Trophoblast cell (in vitro differentiated cells and primary cell): ENCODE measurements at regions not wholly inside any gene's neighbourhood (a gene's known extent, or its start where the extent isn't known, plus 50 kb on each side); places are given as distances from the start of the nearest gene placed in this dataset.
A peak's percentile ranks its signal among the peaks of the same experiment; 100 is the strongest.

Source experiments
- DNase-seq, 2 donors: peaks; one replicate each; pipeline ENCODE4 v3.0.0-alpha.2; 2016
- H2AFZ ChIP-seq: 2 replicates; pipeline ENCODE4 v1.6.1; 2013; ENCODE audit warnings: low read length, moderate library complexity, mild to moderate bottlenecking; ENCODE audit not compliant: insufficient read depth, poor library complexity
- H2AK5ac ChIP-seq: 2 replicates; pipeline ENCODE4 v1.6.1; 2013; ENCODE audit warnings: mild to moderate bottlenecking, low read length
- H2BK120ac ChIP-seq: 2 replicates; pipeline ENCODE4 v1.6.1; 2013; ENCODE audit warnings: low read length, mild to moderate bottlenecking, moderate library complexity; ENCODE audit not compliant: insufficient read depth, poor library complexity
- H2BK12ac ChIP-seq: 2 replicates; pipeline ENCODE4 v1.6.1; 2013; ENCODE audit warnings: mild to moderate bottlenecking, low read length, moderate library complexity
- H2BK5ac ChIP-seq: 2 replicates; pipeline ENCODE4 v1.6.1; 2013; ENCODE audit warnings: low read length, low read depth, moderate library complexity, mild to moderate bottlenecking; ENCODE audit not compliant: poor library complexity
- H3K14ac ChIP-seq: 2 replicates; pipeline ENCODE4 v1.6.1; 2013; ENCODE audit warnings: mild to moderate bottlenecking, low read length
- H3K18ac ChIP-seq: 2 replicates; pipeline ENCODE4 v1.6.1; 2013; ENCODE audit warnings: mild to moderate bottlenecking, low read length
- H3K23ac ChIP-seq: 2 replicates; pipeline ENCODE4 v1.6.1; 2013; ENCODE audit warnings: low read length
- H3K27ac ChIP-seq: 2 replicates; pipeline ENCODE4 v1.5.1; 2013; ENCODE audit warnings: low read depth, mild to moderate bottlenecking, inconsistent platforms, low read length, moderate library complexity
- H3K27me3 ChIP-seq: 2 replicates; pipeline ENCODE4 v1.6.1; 2013; ENCODE audit warnings: inconsistent platforms, mild to moderate bottlenecking, low read length, moderate library complexity; ENCODE audit not compliant: insufficient read depth
- H3K36me3 ChIP-seq, 2 experiments: 1 replicate in 1 of 2; 2 replicates in 1 of 2; pipeline ENCODE4 v1.6.1; 2013; ENCODE audit warnings: low read length in 2 of 2, mild to moderate bottlenecking in 2 of 2, moderate library complexity in 1 of 2; ENCODE audit not compliant: insufficient read depth in 2 of 2, control insufficient read depth in 1 of 2
- H3K4ac ChIP-seq: 2 replicates; pipeline ENCODE4 v1.6.1; 2013; ENCODE audit warnings: low read depth, mild to moderate bottlenecking, low read length, moderate library complexity
- H3K4me1 ChIP-seq, 2 experiments: 1 replicate in 1 of 2; 2 replicates in 1 of 2; pipeline ENCODE4 v1.6.1; 2013; ENCODE audit warnings: low read length in 2 of 2, mild to moderate bottlenecking in 2 of 2, moderate library complexity in 1 of 2; ENCODE audit not compliant: insufficient read depth in 2 of 2, control insufficient read depth in 1 of 2
- H3K4me2 ChIP-seq: 2 replicates; pipeline ENCODE4 v1.6.1; 2013; ENCODE audit warnings: inconsistent platforms, mild to moderate bottlenecking, low read length, moderate library complexity
- H3K4me3 ChIP-seq: 2 replicates; pipeline ENCODE4 v1.5.1; 2013; ENCODE audit warnings: mild to moderate bottlenecking, low read depth, low read length, inconsistent platforms
- H3K79me1 ChIP-seq: one replicate; pipeline ENCODE4 v1.6.1; 2013; ENCODE audit warnings: low read length
- H3K79me2 ChIP-seq: 2 replicates; pipeline ENCODE4 v1.6.1; 2013; ENCODE audit warnings: low read length, mild to moderate bottlenecking; ENCODE audit not compliant: control insufficient read depth, insufficient read depth, poor library complexity
- H3K9ac ChIP-seq: 2 replicates; pipeline ENCODE4 v1.6.1; 2013; ENCODE audit warnings: mild to moderate bottlenecking, low read length
- H3K9me3 ChIP-seq: 2 replicates; pipeline ENCODE4 v1.6.1; 2013; ENCODE audit warnings: low read depth, mild to moderate bottlenecking, control low read depth, inconsistent platforms, low read length; ENCODE audit not compliant: insufficient read depth
- H4K12ac ChIP-seq: 2 replicates; pipeline ENCODE4 v1.6.1; 2013; ENCODE audit warnings: low read depth, mild to moderate bottlenecking, low read length, moderate library complexity
- H4K8ac ChIP-seq: 2 replicates; pipeline ENCODE4 v1.6.1; 2013; ENCODE audit warnings: low read depth, mild to moderate bottlenecking, low read length, moderate library complexity
- H4K91ac ChIP-seq: one replicate; pipeline ENCODE4 v1.6.1; 2013; ENCODE audit warnings: low read depth, mild to moderate bottlenecking, low read length, moderate library complexity
- WGBS: extraction: QIAGEN DNeasy Blood & Tissue Kit; methylation state at CpG from one replicate; pipeline ENCODE4 v1.1.7; 2013; ENCODE audit warnings: missing lambda C conversion rate; ENCODE audit not compliant: insufficient read length, insufficient coverage; ENCODE audit errors: extremely low coverage; 5-methylcytosine and 5-hydroxymethylcytosine counted together

- Histone ChIP-seq H3K4me2 (no peak overlapping the region), H2BK120ac (no peak overlapping the region), H2BK12ac (no peak overlapping the region), H3K27me3 (no peaks in the 10 kb centered on the region), H3K79me1 (no peaks in the 10 kb centered on the region), H3K36me3 (no peaks in the 10 kb centered on the region), H2BK5ac (no peak overlapping the region), H4K8ac (no peak overlapping the region), H3K9me3 (no peaks in the 10 kb centered on the region), H3K27ac (no peak overlapping the region), H2AFZ (no peak overlapping the region), H3K79me2 (no peaks in the 10 kb centered on the region), H3K4me1 (no peaks in the 10 kb centered on the region), H3K4ac (no peak overlapping the region), H4K12ac (no peak overlapping the region), H2AK5ac (no peak overlapping the region), H3K23ac (no peak overlapping the region), H3K4me3 (no peak overlapping the region), H3K18ac (no peak overlapping the region), H3K14ac (no peak overlapping the region), H3K9ac (no peak overlapping the region), H4K91ac (no peak overlapping the region)
- no peak for DNase-seq
- no CpG with 5 or more reads among the region's 2 CpGs for WGBS
Observed at GRCh38 chr4:116847616-116848015, 237.8 kb downstream of the TRAM1L1 start.

GRCh38 chr4:116839826-116840225 is 245.6 kb downstream of the TRAM1L1 start:
- no peaks in the 10 kb centered on the region for H3K4me1 ChIP-seq
- WGBS: no CpG with 5 or more reads among the region's 5 CpGs

GRCh38 chr4:116838609-116839008 is 246.8 kb downstream of the TRAM1L1 start:
- no peaks in the 10 kb centered on the region for H3K36me3 ChIP-seq
- no peak overlapping the region for H2AFZ ChIP-seq
- H4K8ac ChIP-seq: no peak overlapping the region
- no peaks in the 10 kb centered on the region for H3K4me1 ChIP-seq
- no peaks in the 10 kb centered on the region for H3K79me2 ChIP-seq
- H2BK12ac ChIP-seq: no peak overlapping the region
- no peak for DNase-seq
- H3K27ac ChIP-seq: no peak overlapping the region
- no peak overlapping the region for H4K91ac ChIP-seq
- H3K79me1 ChIP-seq: no peaks in the 10 kb centered on the region
- no peak overlapping the region for H4K12ac ChIP-seq
- no peaks in the 10 kb centered on the region for H3K9me3 ChIP-seq
- no peak overlapping the region for H2BK120ac ChIP-seq
- H3K14ac ChIP-seq: no peak overlapping the region
- H3K4me3 ChIP-seq: no peak overlapping the region
- no CpG with 5 or more reads among the region's 4 CpGs for WGBS
- H3K4ac ChIP-seq: no peak overlapping the region
- H3K9ac ChIP-seq: no peak overlapping the region
- no peak overlapping the region for H3K18ac ChIP-seq
- H2BK5ac ChIP-seq: no peak overlapping the region
- H3K4me2 ChIP-seq: no peak overlapping the region
- H2AK5ac ChIP-seq: no peak overlapping the region
- H3K27me3 ChIP-seq: no peaks in the 10 kb centered on the region
- H3K23ac ChIP-seq: no peak overlapping the region

More at GRCh38 chr4:116839826-116840225, 245.6 kb downstream of the TRAM1L1 start:
- Histone ChIP-seq H4K91ac (no peak overlapping the region), H3K79me2 (no peaks in the 10 kb centered on the region), H2AK5ac (no peak overlapping the region), H3K9me3 (no peaks in the 10 kb centered on the region), H2BK120ac (no peak overlapping the region), H3K4ac (no peak overlapping the region), H4K8ac (no peak overlapping the region), H3K23ac (no peak overlapping the region), H3K9ac (no peak overlapping the region), H3K27ac (no peak overlapping the region), H4K12ac (no peak overlapping the region), H3K27me3 (no peaks in the 10 kb centered on the region), H2BK12ac (no peak overlapping the region), H3K4me3 (no peak overlapping the region), H2BK5ac (no peak overlapping the region), H2AFZ (no peak overlapping the region), H3K4me2 (no peak overlapping the region), H3K79me1 (no peaks in the 10 kb centered on the region), H3K36me3 (no peaks in the 10 kb centered on the region), H3K14ac (no peak overlapping the region), H3K18ac (no peak overlapping the region)
- DNase-seq: no peak

GRCh38 chr4:116829187-116829586 is 256.2 kb downstream of the TRAM1L1 start:
- no peak overlapping the region for H3K4me3 ChIP-seq
- H3K36me3 ChIP-seq: no peaks in the 10 kb centered on the region
- no peaks in the 10 kb centered on the region for H3K27me3 ChIP-seq
- H3K4ac ChIP-seq: no peak overlapping the region
- no peak overlapping the region for H2AK5ac ChIP-seq
- no peak overlapping the region for H3K18ac ChIP-seq
- no peak overlapping the region for H2BK120ac ChIP-seq
- H3K9me3 ChIP-seq: peaks cover 2% of the 10 kb centered on the region
- peak in 1 of 2 donors; percentile 0 for DNase-seq
- no peak overlapping the region for H4K8ac ChIP-seq
- no peak overlapping the region for H4K12ac ChIP-seq
- no peak overlapping the region for H3K23ac ChIP-seq
- no peak overlapping the region for H2BK12ac ChIP-seq
- no CpG with 5 or more reads among the region's 5 CpGs for WGBS
- no peak overlapping the region for H2BK5ac ChIP-seq
- no peak overlapping the region for H2AFZ ChIP-seq
- H3K4me1 ChIP-seq: peaks cover 0 to 3% of the 10 kb centered on the region in 2 experiments
- no peak overlapping the region for H3K14ac ChIP-seq
- H3K79me2 ChIP-seq: no peaks in the 10 kb centered on the region
- H4K91ac ChIP-seq: no peak overlapping the region
- H3K9ac ChIP-seq: no peak overlapping the region
- no peak overlapping the region for H3K27ac ChIP-seq
- H3K4me2 ChIP-seq: no peak overlapping the region
- H3K79me1 ChIP-seq: no peaks in the 10 kb centered on the region
